ENCODE measurements at regions not wholly inside any gene's neighbourhood (a gene's known extent, or its start where the extent isn't known, plus 50 kb on each side); places are given as distances from the start of the nearest gene placed in this dataset.

- H3K79me2 ChIP-seq (ENCODE audit: control insufficient read depth in 1 of 2, insufficient read depth in 2 of 2, low read length in 2 of 2): no peaks in the 10 kb centered on the region
- no peak overlapping the region for H4K91ac ChIP-seq (replicated peaks; ENCODE audit: insufficient read length, low read length)
- peaks cover 0 to 3% (median 0%) of the 10 kb centered on the region in 4 experiments; a peak in 1 of 7 replicates for H3K4me1 ChIP-seq (replicated peaks in 1 of 4; ENCODE audit: control insufficient read depth in 3 of 4, insufficient read depth in 4 of 4, low read length in 3 of 4)
- no peak overlapping the region for H2BK15ac ChIP-seq (ENCODE audit: low read length)
- FAIRE-seq: no peak
- no peaks in the 10 kb centered on the region for H3K36me3 ChIP-seq (ENCODE audit: control insufficient read depth in 2 of 4, insufficient read depth in 4 of 4, low read length in 3 of 4)
- H3K27ac ChIP-seq (ENCODE audit: low read depth, low read length): no peak overlapping the region
- H2BK12ac ChIP-seq (ENCODE audit: low read depth, low read length): no peak overlapping the region
- no peak overlapping the region for H2BK5ac ChIP-seq (ENCODE audit: low read depth, low read length)
- H2BK120ac ChIP-seq (replicated peaks; ENCODE audit: low read depth, low read length): no peak overlapping the region
- CTCF ChIA-PET (ENCODE audit: partially characterized antibody): no interaction called here
- H4K20me1 ChIP-seq (replicated peaks in 1 of 2; ENCODE audit: control insufficient read depth in 1 of 2, insufficient read depth in 2 of 2, low read length in 2 of 2): no peaks in the 10 kb centered on the region
- 96% methylated on average over 4 of the region's 4 CpGs; no CpG with 5 or more reads in 1 of the 2 experiments for WGBS, 2 experiments (ENCODE audit: extremely low coverage in 1 of 2, insufficient coverage in 1 of 2, insufficient read length in 1 of 2, insufficient replicate concordance in 2 of 2, low coverage in 1 of 2, low lambda C conversion rate in 2 of 2, missing lambda C conversion rate in 1 of 2)
- no peak overlapping the region for H3K4me2 ChIP-seq (ENCODE audit: insufficient read depth in 1 of 2, low read depth in 2 of 2, low read length in 2 of 2)
- no peak overlapping the region for H4K8ac ChIP-seq (ENCODE audit: extremely low read depth, insufficient read depth, low read length)
- DNase-seq (ENCODE audit: low read depth in 1 of 2, low spot score in 2 of 2): no peak
- H3K4me3 ChIP-seq (ENCODE audit: extremely low read depth in 1 of 4, insufficient read depth in 2 of 4, low read depth in 3 of 4, low read length in 4 of 4): no peak overlapping the region
- no peak overlapping the region for H3K23ac ChIP-seq (ENCODE audit: insufficient read length)
- H3K4ac ChIP-seq (replicated peaks; ENCODE audit: insufficient read length, low read depth, low read length): no peak overlapping the region
- POLR2A ChIA-PET (ENCODE audit: partially characterized antibody): no interaction called here
- no peak overlapping the region for H3K9ac ChIP-seq (replicated peaks in 1 of 4; ENCODE audit: extremely low read depth in 1 of 4, low read depth in 3 of 4, low read length in 3 of 4)
- H3K79me1 ChIP-seq (ENCODE audit: low read depth, low read length): no peaks in the 10 kb centered on the region
- no peak overlapping the region for H2BK20ac ChIP-seq (ENCODE audit: low read length)
- 0 out of 4 replicates have a peak, but pooled peaks cover 0 to 2% of the 10 kb centered on the region in 2 experiments for H3K9me3 ChIP-seq (ENCODE audit: insufficient read depth in 2 of 2, low read depth in 1 of 2, low read length in 1 of 2)
- no peak overlapping the region for H3K14ac ChIP-seq (ENCODE audit: insufficient read length)
- H2AK5ac ChIP-seq (ENCODE audit: low read depth, low read length): no peak overlapping the region
- H3K56ac ChIP-seq (replicated peaks; ENCODE audit: insufficient read length, low read depth, low read length): no peak overlapping the region
- H2AFZ ChIP-seq (ENCODE audit: low read length): no peak overlapping the region
- H3K18ac ChIP-seq (ENCODE audit: extremely low read depth, low read length): no peak overlapping the region
- H3K27me3 ChIP-seq (replicated peaks in 1 of 4; ENCODE audit: control insufficient read depth in 3 of 4, extremely low read depth in 1 of 4, insufficient read depth in 3 of 4, low read length in 3 of 4): no peaks in the 10 kb centered on the region
- TF ChIP-seq JUN (IDR thresholded peaks at IDR 0.05; ENCODE audit: low read depth, low read length) (no peak), BRCA1 (IDR thresholded peaks at IDR 0.05; ENCODE audit: low read depth, low read length) (no peak), RNF2 (IDR thresholded peaks at IDR 0.05; ENCODE audit: borderline replicate concordance, low read depth, low read length, missing control alignments, poor library complexity, severe bottlenecking) (no peak), SIN3A (conservative IDR thresholded peaks at IDR 0.05 in 1 of 2, IDR thresholded peaks at IDR 0.05 in 1 of 2; ENCODE audit: low read depth in 1 of 2, low read length in 2 of 2) (no peak), POLR2AphosphoS5 (IDR thresholded peaks at IDR 0.05; ENCODE audit: low read depth, low read length) (no peak), RAD21 (IDR thresholded peaks at IDR 0.05 in 1 of 2, conservative IDR thresholded peaks at IDR 0.05 in 1 of 2; ENCODE audit: low read depth in 2 of 2, low read length in 2 of 2) (no peak)
- no peak overlapping the region for H4K5ac ChIP-seq (ENCODE audit: insufficient read length, low read depth, low read length)
- H3K23me2 ChIP-seq (ENCODE audit: low read depth, low read length): no peaks in the 10 kb centered on the region
Observed at GRCh38 chr11:89604281-89604680, 105.8 kb upstream of the TRIM77 start.

All from H1 (cell line).